OCI-LY1 (cell line): ENCODE measurements at regions not wholly inside any gene's neighbourhood (a gene's known extent, or its start where the extent isn't known, plus 50 kb on each side); places are given as distances from the start of the nearest gene placed in this dataset.

ENCODE experiments used
- H2AFZ ChIP-seq: fragments of 200-600 bp; sonication (generic), shearing (Covaris generic); 2 replicates; pipeline ENCODE4 v1.6.0; 2014; ENCODE audit warnings: antibody characterized with exemption, mild to moderate bottlenecking, low read length
- H3F3A ChIP-seq: fragments of 200-600 bp; sonication (generic), shearing (Covaris generic); 2 replicates; pipeline ENCODE4 v1.6.0; 2014; ENCODE audit warnings: mild to moderate bottlenecking, antibody characterized with exemption, low read length, moderate library complexity; ENCODE audit not compliant: insufficient read depth
- H3K27ac ChIP-seq: fragments of 200-600 bp; sonication (generic); 2 replicates; pipeline ENCODE4 v1.5.1; 2014; ENCODE audit warnings: low read length, mixed run types, mild to moderate bottlenecking, low read depth; ENCODE audit not compliant: poor library complexity, severe bottlenecking
- H3K27me3 ChIP-seq: fragments of 200-600 bp; sonication (generic); 2 replicates; pipeline ENCODE4 v1.6.0; 2014; ENCODE audit warnings: antibody characterized with exemption, mild to moderate bottlenecking, low read length, moderate library complexity; ENCODE audit not compliant: insufficient read depth
- H3K36me3 ChIP-seq: fragments of 200-600 bp; sonication (generic); 2 replicates; pipeline ENCODE4 v1.6.1; 2014; ENCODE audit warnings: mild to moderate bottlenecking, antibody characterized with exemption, low read length, moderate library complexity, mixed read lengths; ENCODE audit not compliant: insufficient read depth
- H3K4me1 ChIP-seq: fragments of 200-600 bp; sonication (generic); 2 replicates; pipeline ENCODE4 v1.5.1; 2014; ENCODE audit warnings: mild to moderate bottlenecking, low read length, moderate library complexity; ENCODE audit not compliant: insufficient read depth, severe bottlenecking
- H3K4me2 ChIP-seq: fragments of 200-600 bp; sonication (generic), shearing (Covaris generic); 2 replicates; pipeline ENCODE4 v1.6.1; 2014; ENCODE audit warnings: low read length
- H3K4me3 ChIP-seq: fragments of 200-600 bp; sonication (generic); 2 replicates; pipeline ENCODE4 v1.5.1; 2014; ENCODE audit warnings: low read length, low read depth, mild to moderate bottlenecking, mixed read lengths; ENCODE audit not compliant: poor library complexity, severe bottlenecking
- H3K79me2 ChIP-seq: fragments of 200-600 bp; shearing (Covaris generic); 2 replicates; pipeline ENCODE4 v1.6.1; 2016; ENCODE audit warnings: mixed run types, low read length, mixed read lengths; ENCODE audit not compliant: insufficient read depth
- H3K9ac ChIP-seq: fragments of 200-600 bp; sonication (generic), shearing (Covaris generic); 2 replicates; pipeline ENCODE4 v1.6.1; 2014; ENCODE audit warnings: mild to moderate bottlenecking, low read length, mixed read lengths
- H3K9me2 ChIP-seq: fragments of 200-600 bp; sonication (generic), shearing (Covaris generic); 2 replicates; pipeline ENCODE4 v1.6.1; 2014; ENCODE audit warnings: low read depth, mild to moderate bottlenecking, low read length, mixed read lengths
- H3K9me3 ChIP-seq: fragments of 200-600 bp; shearing (Covaris generic); 2 replicates; pipeline ENCODE4 v1.6.1; 2014; ENCODE audit warnings: low read length, mixed read lengths
- H4K20me1 ChIP-seq: fragments of 200-600 bp; sonication (generic), shearing (Covaris generic); 2 replicates; pipeline ENCODE4 v1.6.0; 2016; ENCODE audit warnings: mild to moderate bottlenecking, low read length; ENCODE audit not compliant: insufficient read depth
- EZH2 ChIP-seq: fragments of 200-600 bp; sonication (generic), shearing (Covaris generic); IDR thresholded peaks from 2 replicates; pipeline ENCODE4 v1.8.0; 2017; ENCODE audit warnings: borderline replicate concordance, mixed run types, mild to moderate bottlenecking, antibody characterized with exemption, low read length, moderate library complexity, mixed read lengths
- TF ChIP-seq, protein P1 (sequence below): fragments of 200-600 bp; sonication (generic), shearing (Covaris generic); IDR thresholded peaks from 2 replicates; pipeline ENCODE4 v1.5.1; 2017; ENCODE audit warnings: mild to moderate bottlenecking, antibody characterized with exemption, low read length, moderate library complexity, mixed read lengths

DNA sequence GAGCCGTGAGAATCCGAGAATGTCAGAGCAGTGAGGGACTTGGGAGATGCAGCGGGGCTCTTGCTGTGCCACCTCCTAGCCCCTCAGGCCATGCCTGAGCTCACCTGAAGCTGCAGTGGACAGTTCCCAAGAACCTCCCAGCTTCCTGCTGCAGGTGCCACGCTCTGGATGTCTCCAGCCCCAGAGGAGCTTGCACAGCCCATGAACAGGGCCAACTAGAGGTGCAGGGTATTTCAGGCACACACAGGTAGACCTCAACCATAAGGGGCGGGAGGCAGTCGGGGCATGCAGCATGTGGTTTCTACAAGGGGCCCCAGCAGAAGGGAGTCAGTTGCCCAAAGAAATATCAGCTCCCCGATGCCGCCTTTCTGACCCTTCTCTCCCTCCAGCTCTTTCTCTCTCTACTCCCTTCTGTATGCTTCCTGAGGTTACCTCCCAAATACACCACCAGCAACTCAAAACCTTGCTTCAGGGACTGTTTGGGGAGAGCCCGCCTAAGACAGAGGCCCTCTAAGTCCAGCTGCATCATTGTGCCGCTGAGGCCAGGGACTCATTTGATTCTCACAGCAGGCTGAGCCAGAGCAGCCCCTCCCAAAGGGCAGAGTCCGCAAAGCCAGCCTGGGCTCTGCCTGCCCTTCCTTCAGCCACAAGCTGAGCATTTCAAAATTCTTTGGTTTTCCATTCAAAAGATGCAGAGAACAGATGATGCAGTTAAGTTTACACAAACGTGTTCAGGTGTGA, 209.8 kb downstream of the MATN1 start:
- no peaks in the 10 kb centered on the region for H3K9me2 ChIP-seq
- no peaks in the 10 kb centered on the region for H3K9me3 ChIP-seq
- H3K9ac ChIP-seq: no peak overlapping the region
- no peaks in the 10 kb centered on the region for H3K4me1 ChIP-seq
- no peaks in the 10 kb centered on the region for H3K27me3 ChIP-seq
- no peaks in the 10 kb centered on the region for H3F3A ChIP-seq
- H3K79me2 ChIP-seq: no peaks in the 10 kb centered on the region
- H4K20me1 ChIP-seq: no peaks in the 10 kb centered on the region
- no peak overlapping the region for H3K27ac ChIP-seq
- TF ChIP-seq EZH2: no peak
- TF ChIP-seq, protein P1, sequence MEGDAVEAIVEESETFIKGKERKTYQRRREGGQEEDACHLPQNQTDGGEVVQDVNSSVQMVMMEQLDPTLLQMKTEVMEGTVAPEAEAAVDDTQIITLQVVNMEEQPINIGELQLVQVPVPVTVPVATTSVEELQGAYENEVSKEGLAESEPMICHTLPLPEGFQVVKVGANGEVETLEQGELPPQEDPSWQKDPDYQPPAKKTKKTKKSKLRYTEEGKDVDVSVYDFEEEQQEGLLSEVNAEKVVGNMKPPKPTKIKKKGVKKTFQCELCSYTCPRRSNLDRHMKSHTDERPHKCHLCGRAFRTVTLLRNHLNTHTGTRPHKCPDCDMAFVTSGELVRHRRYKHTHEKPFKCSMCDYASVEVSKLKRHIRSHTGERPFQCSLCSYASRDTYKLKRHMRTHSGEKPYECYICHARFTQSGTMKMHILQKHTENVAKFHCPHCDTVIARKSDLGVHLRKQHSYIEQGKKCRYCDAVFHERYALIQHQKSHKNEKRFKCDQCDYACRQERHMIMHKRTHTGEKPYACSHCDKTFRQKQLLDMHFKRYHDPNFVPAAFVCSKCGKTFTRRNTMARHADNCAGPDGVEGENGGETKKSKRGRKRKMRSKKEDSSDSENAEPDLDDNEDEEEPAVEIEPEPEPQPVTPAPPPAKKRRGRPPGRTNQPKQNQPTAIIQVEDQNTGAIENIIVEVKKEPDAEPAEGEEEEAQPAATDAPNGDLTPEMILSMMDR: no peak
- no peaks in the 10 kb centered on the region for H3K36me3 ChIP-seq
- no peak overlapping the region for H3K4me3 ChIP-seq
- H3K4me2 ChIP-seq: no peak overlapping the region
- no peak overlapping the region for H2AFZ ChIP-seq

DNA sequence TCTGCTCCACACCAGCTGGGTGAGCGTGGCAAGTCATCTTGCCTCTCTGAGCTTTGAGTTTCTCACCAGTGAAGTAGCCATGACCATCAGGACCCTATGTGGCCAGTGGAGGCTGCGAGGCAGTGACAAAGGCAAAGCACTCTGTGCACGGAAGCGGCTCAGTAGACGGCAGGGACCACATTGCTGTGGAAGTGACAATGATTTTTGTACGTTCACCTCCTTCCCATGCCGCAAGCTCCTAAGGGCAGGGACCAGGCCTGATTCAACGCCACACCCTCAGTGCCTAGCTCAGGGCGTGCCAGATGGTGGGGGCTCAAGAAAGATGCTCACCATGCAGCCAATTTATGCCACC, 210.5 kb downstream of the MATN1 start:
- Histone ChIP-seq H3K9ac (no peak overlapping the region), H3K27ac (no peak overlapping the region), H3K9me2 (no peaks in the 10 kb centered on the region), H3K4me2 (no peak overlapping the region), H3K36me3 (no peaks in the 10 kb centered on the region), H3K4me3 (no peak overlapping the region), H4K20me1 (no peaks in the 10 kb centered on the region), H3K9me3 (no peaks in the 10 kb centered on the region), H3K4me1 (no peaks in the 10 kb centered on the region), H2AFZ (no peak overlapping the region), H3K27me3 (no peaks in the 10 kb centered on the region), H3K79me2 (no peaks in the 10 kb centered on the region), H3F3A (no peaks in the 10 kb centered on the region)
- no peak for TF ChIP-seq EZH2
- TF ChIP-seq, protein P1: no peak

DNA sequence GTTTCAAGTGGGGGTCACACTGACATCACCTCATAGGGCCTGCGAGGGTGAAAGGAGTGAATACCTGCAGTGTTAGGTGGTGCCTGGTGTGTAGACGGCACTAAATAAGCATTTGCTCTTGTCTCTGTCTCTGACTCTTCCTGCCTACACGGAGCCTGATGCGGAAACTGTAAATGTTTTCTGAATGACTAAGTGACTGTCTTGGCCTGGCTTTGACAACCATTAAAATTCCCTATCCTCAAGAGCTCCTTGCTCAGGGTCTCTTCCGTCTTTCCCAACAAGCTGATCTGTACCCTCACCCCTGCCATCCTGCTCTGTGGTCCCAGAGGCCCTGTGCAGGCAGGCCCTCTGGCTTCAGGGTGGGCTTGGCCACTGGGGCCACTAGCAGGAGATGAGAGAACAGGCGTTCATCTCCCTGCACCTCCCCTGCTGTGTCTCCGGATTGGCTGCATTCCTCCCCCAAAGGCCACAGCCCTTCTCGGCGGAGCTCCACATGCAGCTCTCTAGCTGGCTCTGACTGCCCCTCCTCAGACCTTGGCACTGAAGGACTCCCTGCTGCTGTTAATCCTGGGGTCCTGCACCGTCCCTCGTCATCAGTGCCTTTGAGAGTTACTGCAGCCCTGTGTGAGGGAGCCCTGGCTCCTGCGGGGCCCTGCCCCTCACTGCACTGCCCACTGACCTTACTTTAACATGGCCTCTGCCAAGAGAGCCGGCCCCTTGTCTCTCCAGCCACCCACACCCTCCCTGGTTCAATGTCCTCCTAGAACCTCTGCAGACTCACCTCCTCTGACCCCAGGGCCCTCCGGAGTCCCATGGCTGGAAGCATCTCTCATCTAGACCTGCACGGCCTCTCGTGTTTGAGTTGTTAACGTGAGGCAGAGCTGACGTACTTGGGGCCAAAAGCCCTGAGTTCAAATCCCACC, 211.1 kb downstream of the MATN1 start:
- Histone ChIP-seq H3F3A (no peaks in the 10 kb centered on the region), H3K27ac (no peak overlapping the region), H2AFZ (no peak overlapping the region), H3K4me3 (no peak overlapping the region), H3K9me3 (no peaks in the 10 kb centered on the region), H3K9me2 (no peaks in the 10 kb centered on the region), H3K9ac (no peak overlapping the region), H3K27me3 (no peaks in the 10 kb centered on the region), H4K20me1 (no peaks in the 10 kb centered on the region), H3K4me2 (no peak overlapping the region), H3K36me3 (no peaks in the 10 kb centered on the region), H3K4me1 (no peaks in the 10 kb centered on the region), H3K79me2 (no peaks in the 10 kb centered on the region)
- TF ChIP-seq EZH2: no peak
- TF ChIP-seq, protein P1: no peak
